Adrenal gland (tissue), 5 donors: ENCODE measurements at regions not wholly inside any gene's neighbourhood (a gene's known extent, or its start where the extent isn't known, plus 50 kb on each side); places are given as distances from the start of the nearest gene placed in this dataset.

Source experiments
- CTCF ChIP-seq, 6 experiments: fragments of 450-650 bp in 4 of 6; fragments of 200-600 bp in 2 of 6; sonication (generic) in 1 of 6; IDR thresholded peaks; 1 replicate in 5 of 6; 2 replicates in 1 of 6; pipeline versions ENCODE4 v1.5.1 to v1.8.0; 2016 to 2021; ENCODE audit warnings: antibody characterized with exemption in 6 of 6, mild to moderate bottlenecking in 2 of 6, moderate library complexity in 1 of 6
- POLR2A ChIP-seq, 2 donors: fragments of 450-650 bp; IDR thresholded peaks; one replicate each; pipeline ENCODE4 v1.6.1; 2017; ENCODE audit warnings: antibody characterized with exemption in 2 of 2, mild to moderate bottlenecking in 2 of 2, moderate library complexity in 1 of 2
- donor health status: DM: no; HTN: no; CAD: no.

DNA sequence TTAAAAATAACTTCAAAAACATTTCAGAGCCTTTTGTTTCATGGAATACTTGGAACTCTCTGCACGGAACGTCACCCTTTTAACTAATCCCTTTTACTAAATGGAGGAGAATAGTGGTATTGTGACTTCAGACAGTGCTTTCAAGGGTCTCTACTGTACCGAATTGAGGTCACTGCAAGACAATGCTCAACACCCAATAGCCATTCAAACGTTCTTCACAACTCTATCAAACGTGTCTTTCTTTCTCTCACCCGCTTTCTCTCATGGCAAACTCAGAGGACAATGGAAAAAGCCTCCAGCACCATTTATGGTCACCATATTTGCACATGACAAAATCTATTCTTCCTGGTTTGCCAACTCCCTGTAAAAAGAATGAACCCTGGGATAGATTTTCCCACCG is 132.1 kb upstream of the SOX5 start:
- TF ChIP-seq CTCF (IDR thresholded peaks at IDR 0.05) (no peak), POLR2A (IDR thresholded peaks at IDR 0.05) (no peak)
